ENCODE measurements at regions not wholly inside any gene's neighbourhood (a gene's known extent, or its start where the extent isn't known, plus 50 kb on each side); places are given as distances from the start of the nearest gene placed in this dataset.

DNA sequence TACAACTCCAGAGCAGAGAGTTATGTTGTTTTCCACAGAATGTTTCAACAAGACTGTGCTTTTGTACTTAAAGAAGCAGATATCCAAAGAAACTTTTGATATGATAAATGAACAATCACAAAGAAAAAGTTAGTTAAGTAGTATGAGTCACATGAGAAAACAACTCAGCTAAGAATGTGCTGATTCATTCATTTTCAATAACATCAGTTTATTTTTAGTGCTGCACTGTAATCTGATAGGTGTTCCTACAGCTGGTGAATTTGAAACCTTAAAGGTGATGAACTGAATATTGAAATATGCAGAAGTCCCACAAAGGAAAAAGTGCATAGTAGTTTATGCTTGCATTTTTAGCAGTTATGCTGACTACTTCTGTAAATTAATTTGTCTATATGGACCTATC is 180.3 kb upstream of the TENM3 start:
- TF ChIP-seq, protein P1, sequence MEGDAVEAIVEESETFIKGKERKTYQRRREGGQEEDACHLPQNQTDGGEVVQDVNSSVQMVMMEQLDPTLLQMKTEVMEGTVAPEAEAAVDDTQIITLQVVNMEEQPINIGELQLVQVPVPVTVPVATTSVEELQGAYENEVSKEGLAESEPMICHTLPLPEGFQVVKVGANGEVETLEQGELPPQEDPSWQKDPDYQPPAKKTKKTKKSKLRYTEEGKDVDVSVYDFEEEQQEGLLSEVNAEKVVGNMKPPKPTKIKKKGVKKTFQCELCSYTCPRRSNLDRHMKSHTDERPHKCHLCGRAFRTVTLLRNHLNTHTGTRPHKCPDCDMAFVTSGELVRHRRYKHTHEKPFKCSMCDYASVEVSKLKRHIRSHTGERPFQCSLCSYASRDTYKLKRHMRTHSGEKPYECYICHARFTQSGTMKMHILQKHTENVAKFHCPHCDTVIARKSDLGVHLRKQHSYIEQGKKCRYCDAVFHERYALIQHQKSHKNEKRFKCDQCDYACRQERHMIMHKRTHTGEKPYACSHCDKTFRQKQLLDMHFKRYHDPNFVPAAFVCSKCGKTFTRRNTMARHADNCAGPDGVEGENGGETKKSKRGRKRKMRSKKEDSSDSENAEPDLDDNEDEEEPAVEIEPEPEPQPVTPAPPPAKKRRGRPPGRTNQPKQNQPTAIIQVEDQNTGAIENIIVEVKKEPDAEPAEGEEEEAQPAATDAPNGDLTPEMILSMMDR (IDR thresholded peaks at IDR 0.05), result no peak
- TF ChIP-seq POLR2A (IDR thresholded peaks at IDR 0.05; ENCODE audit: low read depth), result no peak
- no peak for TF ChIP-seq EP300 (IDR thresholded peaks at IDR 0.05)

All from esophagus muscularis mucosa (tissue), 4 donors.